Keratinocyte (primary cell): ENCODE measurements at regions not wholly inside any gene's neighbourhood (a gene's known extent, or its start where the extent isn't known, plus 50 kb on each side); places are given as distances from the start of the nearest gene placed in this dataset.

ENCODE experiments used
- DNase-seq: peaks from one replicate; pipeline ENCODE4 v3.0.0-alpha.2; 2011; ENCODE audit warnings: low read depth, missing footprints, low spot score
- FAIRE-seq: peaks from 2 replicates; lab custom pipeline; 2011; peaks lifted over from hg19 to GRCh38; lab: Jason Lieb, UNC
- H2AFZ ChIP-seq: 2 replicates; pipeline ENCODE4 v1.6.0; 2012; ENCODE audit warnings: low read length, control low read depth, inconsistent platforms; ENCODE audit not compliant: control insufficient read depth
- H3K27ac ChIP-seq: 2 replicates; pipeline ENCODE4 v1.5.1; 2011; ENCODE audit warnings: low read length; ENCODE audit not compliant: control insufficient read depth, insufficient read depth
- H3K27me3 ChIP-seq: 3 replicates; pipeline ENCODE4 v1.6.0; 2011; ENCODE audit warnings: low read length; ENCODE audit not compliant: control insufficient read depth, insufficient read depth; ENCODE audit errors: extremely low read depth
- H3K36me3 ChIP-seq, 2 experiments: 2 replicates in 1 of 2; 3 replicates in 1 of 2; pipeline ENCODE4 v1.5.1; 2011; ENCODE audit warnings: low read length in 2 of 2, mild to moderate bottlenecking in 1 of 2; ENCODE audit not compliant: control insufficient read depth in 2 of 2, insufficient read depth in 2 of 2; ENCODE audit errors: extremely low read depth in 1 of 2
- H3K4me1 ChIP-seq: 3 replicates; pipeline ENCODE4 v1.5.1; 2011; ENCODE audit warnings: low read length; ENCODE audit not compliant: control insufficient read depth, insufficient read depth; ENCODE audit errors: extremely low read depth
- H3K4me2 ChIP-seq: 3 replicates; pipeline ENCODE4 v1.6.0; 2011; ENCODE audit warnings: low read depth, low read length; ENCODE audit not compliant: control insufficient read depth, insufficient read depth; ENCODE audit errors: extremely low read depth
- H3K4me3 ChIP-seq, 3 experiments: fragments of 200-600 bp in 1 of 3; sonication (generic) in 1 of 3; 2 replicates in 2 of 3; 3 replicates in 1 of 3; pipeline ENCODE4 v1.5.1; 2011 to 2016; ENCODE audit warnings: low read length in 3 of 3, mild to moderate bottlenecking in 3 of 3, control low read depth in 2 of 3, inconsistent platforms in 1 of 3, low read depth in 1 of 3, mixed read lengths in 1 of 3, mixed run types in 1 of 3, moderate library complexity in 1 of 3; ENCODE audit not compliant: control insufficient read depth in 2 of 3, insufficient read depth in 2 of 3; ENCODE audit errors: extremely low read depth in 1 of 3
- H3K79me2 ChIP-seq: 2 replicates; pipeline ENCODE4 v1.6.0; 2012; ENCODE audit warnings: low read length; ENCODE audit not compliant: control insufficient read depth, insufficient read depth
- H3K9ac ChIP-seq: 3 replicates; pipeline ENCODE4 v1.6.0; 2011; ENCODE audit warnings: low read length; ENCODE audit not compliant: control insufficient read depth, insufficient read depth; ENCODE audit errors: extremely low read depth
- H3K9me1 ChIP-seq: 3 replicates; pipeline ENCODE4 v1.6.0; 2011; ENCODE audit warnings: low read length; ENCODE audit not compliant: control insufficient read depth, insufficient read depth; ENCODE audit errors: extremely low read depth
- H3K9me3 ChIP-seq: 2 replicates; pipeline ENCODE4 v1.5.1; 2012; ENCODE audit warnings: low read depth, low read length; ENCODE audit not compliant: control insufficient read depth
- H4K20me1 ChIP-seq: 3 replicates; pipeline ENCODE4 v1.6.0; 2011; ENCODE audit warnings: low read length; ENCODE audit not compliant: control insufficient read depth, insufficient read depth; ENCODE audit errors: extremely low read depth
- EZH2 ChIP-seq: IDR thresholded peaks from one replicate; pipeline ENCODE4 v1.6.1; 2012; ENCODE audit warnings: inconsistent platforms, mild to moderate bottlenecking, low read length, moderate library complexity
- dilution Hi-C: fragments of 300-500 bp; cut with MboI; formaldehyde crosslinking; loops from one replicate; pipeline ENCODE4 v1.7.0; 2020; ENCODE audit warnings: low sequenced_read_pairs; ENCODE audit not compliant: extremely low pct_ligation_motif_present
- TF ChIP-seq, protein P1 (sequence below), 3 experiments: IDR thresholded peaks in 1 of 3; conservative IDR thresholded peaks in 1 of 3; optimal IDR thresholded peaks in 1 of 3; 2 replicates in 2 of 3; 3 replicates in 1 of 3; pipeline versions ENCODE3 to v1.5.1; 2011; ENCODE audit warnings: low read length in 3 of 3, mild to moderate bottlenecking in 3 of 3, moderate library complexity in 2 of 3, control low read depth in 1 of 3, inconsistent platforms in 1 of 3; ENCODE audit not compliant: insufficient read depth in 2 of 3; ENCODE audit errors: extremely low read depth in 1 of 3

- FAIRE-seq (no peak), DNase-seq (no peak)
- no peaks in the 10 kb centered on the region for H3K79me2 ChIP-seq
- dilution Hi-C loops = no loop called here
- no peak for TF ChIP-seq EZH2
- TF ChIP-seq, protein P1, sequence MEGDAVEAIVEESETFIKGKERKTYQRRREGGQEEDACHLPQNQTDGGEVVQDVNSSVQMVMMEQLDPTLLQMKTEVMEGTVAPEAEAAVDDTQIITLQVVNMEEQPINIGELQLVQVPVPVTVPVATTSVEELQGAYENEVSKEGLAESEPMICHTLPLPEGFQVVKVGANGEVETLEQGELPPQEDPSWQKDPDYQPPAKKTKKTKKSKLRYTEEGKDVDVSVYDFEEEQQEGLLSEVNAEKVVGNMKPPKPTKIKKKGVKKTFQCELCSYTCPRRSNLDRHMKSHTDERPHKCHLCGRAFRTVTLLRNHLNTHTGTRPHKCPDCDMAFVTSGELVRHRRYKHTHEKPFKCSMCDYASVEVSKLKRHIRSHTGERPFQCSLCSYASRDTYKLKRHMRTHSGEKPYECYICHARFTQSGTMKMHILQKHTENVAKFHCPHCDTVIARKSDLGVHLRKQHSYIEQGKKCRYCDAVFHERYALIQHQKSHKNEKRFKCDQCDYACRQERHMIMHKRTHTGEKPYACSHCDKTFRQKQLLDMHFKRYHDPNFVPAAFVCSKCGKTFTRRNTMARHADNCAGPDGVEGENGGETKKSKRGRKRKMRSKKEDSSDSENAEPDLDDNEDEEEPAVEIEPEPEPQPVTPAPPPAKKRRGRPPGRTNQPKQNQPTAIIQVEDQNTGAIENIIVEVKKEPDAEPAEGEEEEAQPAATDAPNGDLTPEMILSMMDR (optimal IDR thresholded peaks at IDR 0.05 in 1 of 3, IDR thresholded peaks at IDR 0.05 in 1 of 3, conservative IDR thresholded peaks at IDR 0.05 in 1 of 3; ENCODE audit: extremely low read depth in 1 of 3, insufficient read depth in 2 of 3, low read length in 3 of 3) = no peak
- no peaks in the 10 kb centered on the region for H3K4me1 ChIP-seq
- no peaks in the 10 kb centered on the region for H3K9me1 ChIP-seq
- H3K36me3 ChIP-seq = no peaks in the 10 kb centered on the region
- no peaks in the 10 kb centered on the region for H3K27me3 ChIP-seq
- no peak overlapping the region for H3K4me3 ChIP-seq
- no peak overlapping the region for H3K4me2 ChIP-seq
- no peaks in the 10 kb centered on the region for H3K9me3 ChIP-seq
- H3K27ac ChIP-seq = no peak overlapping the region
- H4K20me1 ChIP-seq = no peaks in the 10 kb centered on the region
- no peak overlapping the region for H3K9ac ChIP-seq
- H2AFZ ChIP-seq = no peak overlapping the region
Observed at GRCh38 chr7:136278057-136278456, 300.9 kb upstream of the MTPN start.

DNA sequence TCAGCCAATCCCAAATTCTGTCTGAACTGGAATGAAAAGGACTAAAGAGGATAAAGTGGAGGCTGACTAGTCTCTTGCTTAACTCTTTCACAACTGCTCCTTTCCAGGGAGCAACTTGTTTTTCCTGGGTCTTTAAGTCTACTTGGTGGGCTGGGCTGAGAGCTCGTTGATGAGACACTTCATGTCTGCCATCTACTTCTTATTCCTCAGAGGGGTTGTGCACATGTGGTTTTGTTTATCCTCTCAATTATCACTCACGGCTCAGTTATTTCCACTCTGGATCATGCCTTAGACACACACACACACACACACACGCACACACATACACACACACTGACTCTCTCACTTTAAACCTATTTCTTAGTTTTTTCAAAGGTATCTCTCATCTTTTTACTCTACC is 298.6 kb upstream of the MTPN start:
- no peaks in the 10 kb centered on the region for H3K36me3 ChIP-seq
- FAIRE-seq (no peak), DNase-seq (no peak)

More for the DNA sequence above, 298.6 kb upstream of the MTPN start:
- no peak for TF ChIP-seq EZH2
- TF ChIP-seq, protein P1 (optimal IDR thresholded peaks at IDR 0.05 in 1 of 3, IDR thresholded peaks at IDR 0.05 in 1 of 3, conservative IDR thresholded peaks at IDR 0.05 in 1 of 3; ENCODE audit: extremely low read depth in 1 of 3, insufficient read depth in 2 of 3, low read length in 3 of 3) = no peak
- Histone ChIP-seq H3K9me3 (no peaks in the 10 kb centered on the region), H3K9ac (no peak overlapping the region), H3K27me3 (no peaks in the 10 kb centered on the region), H2AFZ (no peak overlapping the region), H4K20me1 (no peaks in the 10 kb centered on the region), H3K9me1 (no peaks in the 10 kb centered on the region), H3K4me2 (no peak overlapping the region), H3K4me1 (no peaks in the 10 kb centered on the region), H3K79me2 (no peaks in the 10 kb centered on the region), H3K27ac (no peak overlapping the region), H3K4me3 (no peak overlapping the region)
- dilution Hi-C loops = no loop called here
